WTC11 (cell line): ENCODE measurements at regions not wholly inside any gene's neighbourhood (a gene's known extent, or its start where the extent isn't known, plus 50 kb on each side); places are given as distances from the start of the nearest gene placed in this dataset.

Source experiments
- ATAC-seq: fragments of 200-7000 bp; cut with Tn5 transposase; 2 replicates; pipeline ENCODE4 v1.10.0; 2021; ENCODE audit warnings: mild to moderate bottlenecking, moderate library complexity
- CTCF ChIA-PET: fragments of 300-600 bp; sonication (Branson Sonifier 250); formaldehyde crosslinking; loops from one replicate; lab custom pipeline; 2021; ENCODE audit warnings: antibody characterized with exemption; lab: Charles Lee
- POLR2A ChIA-PET: fragments of 350-600 bp; sonication (Branson Sonifier 250); formaldehyde crosslinking; loops from one replicate; lab custom pipeline; 2021; ENCODE audit warnings: antibody characterized with exemption; lab: Charles Lee
- DNase-seq: peaks from one replicate; pipeline ENCODE4 v3.0.0; 2021; ENCODE audit warnings: low spot score
- H3K27ac Mint-ChIP-seq: 2 replicates; pipeline ENCODE4 v1.8.0; 2021; ENCODE audit warnings: mixed read lengths
- H3K27me3 Mint-ChIP-seq: 2 replicates; pipeline ENCODE4 v1.8.0; 2021; ENCODE audit warnings: low read depth, mild to moderate bottlenecking, moderate library complexity, mixed read lengths
- H3K36me3 Mint-ChIP-seq: 2 replicates; pipeline ENCODE4 v1.8.0; 2021; ENCODE audit warnings: mixed read lengths
- H3K4me1 Mint-ChIP-seq: 2 replicates; pipeline ENCODE4 v1.8.0; 2022; ENCODE audit warnings: mixed read lengths
- H3K4me3 Mint-ChIP-seq: 2 replicates; pipeline ENCODE4 v1.8.0; 2021; ENCODE audit warnings: mild to moderate bottlenecking, moderate library complexity, mixed read lengths
- H3K9me3 Mint-ChIP-seq: 2 replicates; pipeline ENCODE4 v1.8.0; 2021; ENCODE audit warnings: mixed read lengths
- FOXP1 ChIP-seq: sonication (generic); formaldehyde crosslinking; IDR thresholded peaks from 2 replicates; pipeline ENCODE4 v1.8.0; 2022; ENCODE audit warnings: missing genetic modification reagents, mild to moderate bottlenecking, moderate library complexity, borderline replicate concordance
- JUN ChIP-seq: sonication (generic); formaldehyde crosslinking; IDR thresholded peaks from 2 replicates; pipeline ENCODE4 v1.8.0; 2023; ENCODE audit warnings: mild to moderate bottlenecking, missing genetic modification reagents
- NFE2L1 ChIP-seq: sonication (generic); formaldehyde crosslinking; IDR thresholded peaks from 2 replicates; pipeline ENCODE4 v1.8.1; 2023; ENCODE audit warnings: missing genetic modification reagents
- SMAD4 ChIP-seq: sonication (generic); formaldehyde crosslinking; IDR thresholded peaks from 2 replicates; pipeline ENCODE4 v1.8.0; 2022; ENCODE audit warnings: mild to moderate bottlenecking, missing genetic modification reagents
- ZNF219 ChIP-seq: sonication (generic); formaldehyde crosslinking; IDR thresholded peaks from 2 replicates; pipeline ENCODE4 v1.8.0; 2023; ENCODE audit warnings: missing genetic modification reagents, mild to moderate bottlenecking, borderline replicate concordance
- ZNF671 ChIP-seq: fragments of 250-450 bp; sonication (Bioruptor Pico); IDR thresholded peaks from 2 replicates; pipeline ENCODE4 v1.8.0; 2021; ENCODE audit warnings: mild to moderate bottlenecking
- TF ChIP-seq, protein P1 (sequence below): sonication (generic); formaldehyde crosslinking; IDR thresholded peaks from 2 replicates; pipeline ENCODE4 v1.8.0; 2023; ENCODE audit warnings: mild to moderate bottlenecking, missing genetic modification reagents
- TF ChIP-seq, protein P2 (sequence below): sonication (generic); formaldehyde crosslinking; IDR thresholded peaks from 2 replicates; pipeline ENCODE4 v1.8.0; 2022; ENCODE audit warnings: mild to moderate bottlenecking, missing genetic modification reagents
- TF ChIP-seq, protein P3 (sequence below): sonication (generic); formaldehyde crosslinking; IDR thresholded peaks from 2 replicates; pipeline ENCODE4 v1.8.1; 2022; ENCODE audit warnings: low read depth, missing genetic modification reagents, borderline replicate concordance
- TF ChIP-seq, protein P4 (sequence below): sonication (generic); formaldehyde crosslinking; IDR thresholded peaks from 2 replicates; pipeline ENCODE4 v1.8.1; 2023; ENCODE audit warnings: mild to moderate bottlenecking, missing genetic modification reagents
- TF ChIP-seq, protein P5 (sequence below): sonication (generic); formaldehyde crosslinking; IDR thresholded peaks from 2 replicates; pipeline ENCODE4 v1.8.1; 2023; ENCODE audit warnings: mild to moderate bottlenecking, moderate library complexity, missing genetic modification reagents
- TF ChIP-seq, protein P6 (sequence below): fragments of 250-450 bp; sonication (Bioruptor Pico); IDR thresholded peaks from 2 replicates; pipeline ENCODE4 v1.9.0; 2021; ENCODE audit warnings: mild to moderate bottlenecking, borderline replicate concordance

DNA sequence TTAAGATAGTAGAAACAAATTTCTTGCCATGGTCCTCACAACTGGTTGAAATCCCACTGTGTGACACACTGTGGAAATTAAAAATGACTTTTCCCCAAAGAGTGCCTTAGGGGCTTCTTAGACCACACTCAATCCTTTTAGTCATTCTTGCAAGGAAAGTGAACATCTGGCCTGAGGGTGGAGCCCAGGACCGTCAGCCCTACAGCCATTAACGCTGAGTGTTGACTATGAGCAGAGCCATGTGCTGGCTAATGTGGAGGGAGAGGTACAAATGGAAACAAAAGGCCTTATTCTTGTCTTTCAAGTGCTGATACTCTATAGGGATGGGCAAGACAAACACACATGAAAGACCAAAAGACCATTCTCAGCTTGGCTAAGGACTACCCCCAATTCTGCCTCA, 456.5 kb downstream of the ZSWIM6 start:
- H3K9me3 Mint-ChIP-seq, result peaks cover 8% of the 10 kb centered on the region; the same call in 1 of the 2 replicates
- no peaks in the 10 kb centered on the region for H3K27me3 Mint-ChIP-seq
- no peak for ATAC-seq
- peaks cover 2% of the 10 kb centered on the region for H3K4me1 Mint-ChIP-seq
- ChIA-PET CTCF (interaction anchor here (3.3 kb wide), 1 partner anchor 20 kb away, joined by 16 read pairs; no protein-coding TSS in a partner anchor), POLR2A (no interaction called here)
- no peaks in the 10 kb centered on the region for H3K36me3 Mint-ChIP-seq
- H3K4me3 Mint-ChIP-seq, result no peak overlapping the region
- no peak for DNase-seq
- TF ChIP-seq ZNF671 (CRISPR knock-in tag) (no peak), JUN (no peak), SMAD4 (CRISPR knock-in tag) (no peak), ZNF219 (CRISPR knock-in tag) (no peak), NFE2L1 (CRISPR knock-in tag) (no peak)
- TF ChIP-seq, protein P1, sequence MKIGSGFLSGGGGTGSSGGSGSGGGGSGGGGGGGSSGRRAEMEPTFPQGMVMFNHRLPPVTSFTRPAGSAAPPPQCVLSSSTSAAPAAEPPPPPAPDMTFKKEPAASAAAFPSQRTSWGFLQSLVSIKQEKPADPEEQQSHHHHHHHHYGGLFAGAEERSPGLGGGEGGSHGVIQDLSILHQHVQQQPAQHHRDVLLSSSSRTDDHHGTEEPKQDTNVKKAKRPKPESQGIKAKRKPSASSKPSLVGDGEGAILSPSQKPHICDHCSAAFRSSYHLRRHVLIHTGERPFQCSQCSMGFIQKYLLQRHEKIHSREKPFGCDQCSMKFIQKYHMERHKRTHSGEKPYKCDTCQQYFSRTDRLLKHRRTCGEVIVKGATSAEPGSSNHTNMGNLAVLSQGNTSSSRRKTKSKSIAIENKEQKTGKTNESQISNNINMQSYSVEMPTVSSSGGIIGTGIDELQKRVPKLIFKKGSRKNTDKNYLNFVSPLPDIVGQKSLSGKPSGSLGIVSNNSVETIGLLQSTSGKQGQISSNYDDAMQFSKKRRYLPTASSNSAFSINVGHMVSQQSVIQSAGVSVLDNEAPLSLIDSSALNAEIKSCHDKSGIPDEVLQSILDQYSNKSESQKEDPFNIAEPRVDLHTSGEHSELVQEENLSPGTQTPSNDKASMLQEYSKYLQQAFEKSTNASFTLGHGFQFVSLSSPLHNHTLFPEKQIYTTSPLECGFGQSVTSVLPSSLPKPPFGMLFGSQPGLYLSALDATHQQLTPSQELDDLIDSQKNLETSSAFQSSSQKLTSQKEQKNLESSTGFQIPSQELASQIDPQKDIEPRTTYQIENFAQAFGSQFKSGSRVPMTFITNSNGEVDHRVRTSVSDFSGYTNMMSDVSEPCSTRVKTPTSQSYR (CRISPR knock-in tag), result no peak
- TF ChIP-seq, protein P2, sequence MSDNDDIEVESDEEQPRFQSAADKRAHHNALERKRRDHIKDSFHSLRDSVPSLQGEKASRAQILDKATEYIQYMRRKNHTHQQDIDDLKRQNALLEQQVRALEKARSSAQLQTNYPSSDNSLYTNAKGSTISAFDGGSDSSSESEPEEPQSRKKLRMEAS (CRISPR knock-in tag), result no peak
- TF ChIP-seq, protein P3, sequence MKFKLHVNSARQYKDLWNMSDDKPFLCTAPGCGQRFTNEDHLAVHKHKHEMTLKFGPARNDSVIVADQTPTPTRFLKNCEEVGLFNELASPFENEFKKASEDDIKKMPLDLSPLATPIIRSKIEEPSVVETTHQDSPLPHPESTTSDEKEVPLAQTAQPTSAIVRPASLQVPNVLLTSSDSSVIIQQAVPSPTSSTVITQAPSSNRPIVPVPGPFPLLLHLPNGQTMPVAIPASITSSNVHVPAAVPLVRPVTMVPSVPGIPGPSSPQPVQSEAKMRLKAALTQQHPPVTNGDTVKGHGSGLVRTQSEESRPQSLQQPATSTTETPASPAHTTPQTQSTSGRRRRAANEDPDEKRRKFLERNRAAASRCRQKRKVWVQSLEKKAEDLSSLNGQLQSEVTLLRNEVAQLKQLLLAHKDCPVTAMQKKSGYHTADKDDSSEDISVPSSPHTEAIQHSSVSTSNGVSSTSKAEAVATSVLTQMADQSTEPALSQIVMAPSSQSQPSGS (CRISPR knock-in tag), result no peak
- TF ChIP-seq, all 79 proteins: peak for 0
- no peak overlapping the region; the same call in 1 of the 2 replicates for H3K27ac Mint-ChIP-seq

DNA sequence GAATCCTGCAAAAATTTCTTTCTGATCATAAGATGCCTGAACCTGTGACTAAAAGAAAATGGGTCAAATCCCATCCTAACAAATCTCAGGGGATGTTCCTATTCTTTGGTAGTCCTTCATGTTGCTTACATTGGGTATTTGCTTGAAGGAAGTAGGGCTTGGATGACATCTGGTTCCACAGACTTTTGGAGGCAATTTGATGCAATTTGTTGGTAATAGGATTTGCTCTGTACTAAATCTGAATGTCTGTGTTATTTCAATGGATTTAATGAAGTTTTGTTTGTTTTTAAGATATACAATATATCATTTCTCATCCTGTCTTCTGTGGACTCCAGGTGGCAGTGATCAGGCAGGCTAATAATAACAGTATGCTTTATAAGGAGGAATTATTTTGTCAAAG, 457.9 kb downstream of the ZSWIM6 start:
- CTCF ChIA-PET, result interaction anchor here (0.5 to 1.6 kb wide), 2 partner anchors 22 to 414 kb away, joined by 4 to 5 read pairs; no protein-coding TSS in a partner anchor
- Mint-ChIP-seq H3K4me1 (no peaks in the 10 kb centered on the region), H3K9me3 (peaks cover 6% of the 10 kb centered on the region; the same call in 1 of the 2 replicates), H3K36me3 (no peaks in the 10 kb centered on the region), H3K27me3 (no peaks in the 10 kb centered on the region), H3K4me3 (no peak overlapping the region), H3K27ac (no peak overlapping the region)
- POLR2A ChIA-PET, result no interaction called here
- no peak for DNase-seq
- TF ChIP-seq, protein P4, sequence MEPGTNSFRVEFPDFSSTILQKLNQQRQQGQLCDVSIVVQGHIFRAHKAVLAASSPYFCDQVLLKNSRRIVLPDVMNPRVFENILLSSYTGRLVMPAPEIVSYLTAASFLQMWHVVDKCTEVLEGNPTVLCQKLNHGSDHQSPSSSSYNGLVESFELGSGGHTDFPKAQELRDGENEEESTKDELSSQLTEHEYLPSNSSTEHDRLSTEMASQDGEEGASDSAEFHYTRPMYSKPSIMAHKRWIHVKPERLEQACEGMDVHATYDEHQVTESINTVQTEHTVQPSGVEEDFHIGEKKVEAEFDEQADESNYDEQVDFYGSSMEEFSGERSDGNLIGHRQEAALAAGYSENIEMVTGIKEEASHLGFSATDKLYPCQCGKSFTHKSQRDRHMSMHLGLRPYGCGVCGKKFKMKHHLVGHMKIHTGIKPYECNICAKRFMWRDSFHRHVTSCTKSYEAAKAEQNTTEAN, result no peak
- TF ChIP-seq, protein P5, sequence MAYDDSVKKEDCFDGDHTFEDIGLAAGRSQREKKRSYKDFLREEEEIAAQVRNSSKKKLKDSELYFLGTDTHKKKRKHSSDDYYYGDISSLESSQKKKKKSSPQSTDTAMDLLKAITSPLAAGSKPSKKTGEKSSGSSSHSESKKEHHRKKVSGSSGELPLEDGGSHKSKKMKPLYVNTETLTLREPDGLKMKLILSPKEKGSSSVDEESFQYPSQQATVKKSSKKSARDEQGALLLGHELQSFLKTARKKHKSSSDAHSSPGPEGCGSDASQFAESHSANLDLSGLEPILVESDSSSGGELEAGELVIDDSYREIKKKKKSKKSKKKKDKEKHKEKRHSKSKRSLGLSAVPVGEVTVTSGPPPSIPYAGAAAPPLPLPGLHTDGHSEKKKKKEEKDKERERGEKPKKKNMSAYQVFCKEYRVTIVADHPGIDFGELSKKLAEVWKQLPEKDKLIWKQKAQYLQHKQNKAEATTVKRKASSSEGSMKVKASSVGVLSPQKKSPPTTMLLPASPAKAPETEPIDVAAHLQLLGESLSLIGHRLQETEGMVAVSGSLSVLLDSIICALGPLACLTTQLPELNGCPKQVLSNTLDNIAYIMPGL, result no peak
- TF ChIP-seq, protein P6, sequence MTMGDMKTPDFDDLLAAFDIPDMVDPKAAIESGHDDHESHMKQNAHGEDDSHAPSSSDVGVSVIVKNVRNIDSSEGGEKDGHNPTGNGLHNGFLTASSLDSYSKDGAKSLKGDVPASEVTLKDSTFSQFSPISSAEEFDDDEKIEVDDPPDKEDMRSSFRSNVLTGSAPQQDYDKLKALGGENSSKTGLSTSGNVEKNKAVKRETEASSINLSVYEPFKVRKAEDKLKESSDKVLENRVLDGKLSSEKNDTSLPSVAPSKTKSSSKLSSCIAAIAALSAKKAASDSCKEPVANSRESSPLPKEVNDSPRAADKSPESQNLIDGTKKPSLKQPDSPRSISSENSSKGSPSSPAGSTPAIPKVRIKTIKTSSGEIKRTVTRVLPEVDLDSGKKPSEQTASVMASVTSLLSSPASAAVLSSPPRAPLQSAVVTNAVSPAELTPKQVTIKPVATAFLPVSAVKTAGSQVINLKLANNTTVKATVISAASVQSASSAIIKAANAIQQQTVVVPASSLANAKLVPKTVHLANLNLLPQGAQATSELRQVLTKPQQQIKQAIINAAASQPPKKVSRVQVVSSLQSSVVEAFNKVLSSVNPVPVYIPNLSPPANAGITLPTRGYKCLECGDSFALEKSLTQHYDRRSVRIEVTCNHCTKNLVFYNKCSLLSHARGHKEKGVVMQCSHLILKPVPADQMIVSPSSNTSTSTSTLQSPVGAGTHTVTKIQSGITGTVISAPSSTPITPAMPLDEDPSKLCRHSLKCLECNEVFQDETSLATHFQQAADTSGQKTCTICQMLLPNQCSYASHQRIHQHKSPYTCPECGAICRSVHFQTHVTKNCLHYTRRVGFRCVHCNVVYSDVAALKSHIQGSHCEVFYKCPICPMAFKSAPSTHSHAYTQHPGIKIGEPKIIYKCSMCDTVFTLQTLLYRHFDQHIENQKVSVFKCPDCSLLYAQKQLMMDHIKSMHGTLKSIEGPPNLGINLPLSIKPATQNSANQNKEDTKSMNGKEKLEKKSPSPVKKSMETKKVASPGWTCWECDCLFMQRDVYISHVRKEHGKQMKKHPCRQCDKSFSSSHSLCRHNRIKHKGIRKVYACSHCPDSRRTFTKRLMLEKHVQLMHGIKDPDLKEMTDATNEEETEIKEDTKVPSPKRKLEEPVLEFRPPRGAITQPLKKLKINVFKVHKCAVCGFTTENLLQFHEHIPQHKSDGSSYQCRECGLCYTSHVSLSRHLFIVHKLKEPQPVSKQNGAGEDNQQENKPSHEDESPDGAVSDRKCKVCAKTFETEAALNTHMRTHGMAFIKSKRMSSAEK (CRISPR knock-in tag), result no peak
- no peak for TF ChIP-seq FOXP1 (CRISPR knock-in tag)
- no peak for ATAC-seq
